GM10248 (cell line): ENCODE measurements at regions not wholly inside any gene's neighbourhood (a gene's known extent, or its start where the extent isn't known, plus 50 kb on each side); places are given as distances from the start of the nearest gene placed in this dataset.
"Not testable (repeated sequence)": the region's sequence is repeated elsewhere in the genome, so short reads cannot be mapped to it uniquely, and the experiment has no call there.

Experiments used
- CTCF ChIA-PET: fragments of 300-600 bp; sonication (Branson Sonifier 250); formaldehyde crosslinking; extraction: SDS; loops from one replicate; lab custom pipeline; 2021; ENCODE audit warnings: antibody characterized with exemption; lab: Yijun Ruan, JAX
- POLR2A ChIA-PET: fragments of 350-650 bp; sonication (Branson Sonifier 250); formaldehyde crosslinking; extraction: SDS; loops from one replicate; lab custom pipeline; 2020; ENCODE audit warnings: antibody characterized with exemption; lab: Yijun Ruan, JAX
- DNase-seq: peaks from one replicate; pipeline ENCODE4 v3.0.0; 2012; ENCODE audit errors: extremely low spot score
- CTCF ChIP-seq: IDR thresholded peaks from 2 replicates; pipeline ENCODE4 v1.5.1; 2012; ENCODE audit warnings: mild to moderate bottlenecking, low read depth; ENCODE audit errors: extremely low read depth, missing control alignments, control extremely low read depth

GRCh38 chr3:23135026-23135785 is 67.9 kb upstream of the UBE2E2 start:
- ChIA-PET POLR2A (interaction anchor here (0.6 kb wide), 2 partner anchors 13 to 166 kb away, joined by 3 to 5 read pairs; no protein-coding TSS in a partner anchor), CTCF (interaction anchor here (1.3 kb wide), 1 partner anchor 58 kb away, joined by 3 read pairs; no protein-coding TSS in a partner anchor)
- no peak for TF ChIP-seq CTCF
- no peak for DNase-seq

GRCh38 chr3:23136054-23136453 is 67.1 kb upstream of the UBE2E2 start:
- TF ChIP-seq CTCF, result no peak
- POLR2A ChIA-PET, result no interaction called here
- CTCF ChIA-PET, result interaction anchor here (2.9 kb wide), 1 partner anchor 12 kb away, joined by 8 read pairs; no protein-coding TSS in a partner anchor
- DNase-seq, result no peak

- DNase-seq, POLR2A ChIA-PET: not testable (repeated sequence)
- CTCF ChIA-PET, result interaction anchor here (1.4 kb wide), 1 partner anchor 16 kb away, joined by 3 read pairs; no protein-coding TSS in a partner anchor
Observed at GRCh38 chr3:23144051-23144450, 59.1 kb upstream of the UBE2E2 start.

- no peak for TF ChIP-seq CTCF
- ChIA-PET CTCF (no interaction called here), POLR2A (no interaction called here)
- DNase-seq, result no peak
Observed at GRCh38 chr3:23146163-23146562, 57.0 kb upstream of the UBE2E2 start.

GRCh38 chr3:23152989-23153388 is 50.1 kb upstream of the UBE2E2 start:
- CTCF ChIA-PET, result no interaction called here
- POLR2A ChIA-PET, result no interaction called here

More at GRCh38 chr3:23152989-23153388, 50.1 kb upstream of the UBE2E2 start:
- TF ChIP-seq CTCF, result no peak
- DNase-seq, result no peak
